Gastrocnemius medialis (tissue), 4 donors: ENCODE measurements at regions not wholly inside any gene's neighbourhood (a gene's known extent, or its start where the extent isn't known, plus 50 kb on each side); places are given as distances from the start of the nearest gene placed in this dataset.
A peak's percentile ranks its signal among the peaks of the same experiment; 100 is the strongest.
"Not testable (repeated sequence)": the region's sequence is repeated elsewhere in the genome, so short reads cannot be mapped to it uniquely, and the experiment has no call there.

ENCODE experiments used
- ATAC-seq, 2 donors: fragments of 150-250 bp; one replicate each; pipeline ENCODE4 v1.9.1; 2016
- DNase-seq, 2 donors: peaks; one replicate each; pipeline ENCODE4 v3.0.0-alpha.2; 2019
- H3K27ac ChIP-seq, 4 donors: fragments of 200-600 bp; sonication (generic); 1 replicate in 1 of 4; 2 replicates in 3 of 4; pipeline ENCODE4 v1.5.1; 2016 to 2018; ENCODE audit warnings: mild to moderate bottlenecking in 2 of 4, moderate library complexity in 1 of 4
- H3K27me3 ChIP-seq, 3 donors: fragments of 200-600 bp; sonication (generic) in 2 of 3; 1 replicate in 1 of 3; 2 replicates in 2 of 3; pipeline versions ENCODE4 v1.5.1 to v1.6.0; 2016 to 2019; ENCODE audit warnings: mild to moderate bottlenecking in 1 of 3, moderate library complexity in 1 of 3
- H3K36me3 ChIP-seq, 2 donors: fragments of 200-600 bp; sonication (generic) in 1 of 2; one replicate each; pipeline ENCODE4 v1.5.1; 2017 to 2018
- H3K4me1 ChIP-seq, 2 donors: fragments of 200-600 bp; sonication (generic) in 1 of 2; one replicate each; pipeline ENCODE4 v1.5.1; 2016 to 2017; ENCODE audit warnings: mild to moderate bottlenecking in 2 of 2
- H3K4me3 ChIP-seq, 4 donors: fragments of 200-600 bp; sonication (generic) in 3 of 4; 1 replicate in 1 of 4; 2 replicates in 3 of 4; pipeline ENCODE4 v1.5.1; 2016 to 2019; ENCODE audit warnings: mild to moderate bottlenecking in 2 of 4
- H3K9me3 ChIP-seq, 3 donors: fragments of 200-600 bp; sonication (generic) in 2 of 3; 1 replicate in 1 of 3; 2 replicates in 2 of 3; pipeline ENCODE4 v1.5.1; 2016 to 2019
- CTCF ChIP-seq, 5 experiments: fragments of 450-650 bp in 3 of 5; fragments of 200-600 bp in 2 of 5; sonication (generic) in 2 of 5; IDR thresholded peaks in 4 of 5; conservative IDR thresholded peaks in 1 of 5; 1 replicate in 4 of 5; 2 replicates in 1 of 5; pipeline ENCODE4 v1.5.1; 2016 to 2019; ENCODE audit warnings: antibody characterized with exemption in 5 of 5, mild to moderate bottlenecking in 3 of 5, moderate library complexity in 3 of 5
- POLR2A ChIP-seq, 2 donors: fragments of 450-650 bp; IDR thresholded peaks; one replicate each; pipeline ENCODE4 v1.6.1; 2017; ENCODE audit warnings: antibody characterized with exemption in 2 of 2, mild to moderate bottlenecking in 2 of 2, moderate library complexity in 2 of 2
- in situ Hi-C, 4 donors: fragments of 200-750 bp; cut with MboI; loops; one replicate each; pipeline versions ENCODE4 v1.15.0 to v1.8.0; 2017; ENCODE audit warnings: low sequenced_read_pairs in 4 of 4
- intact Hi-C: fragments of 100-400 bp; cut with DNase I; formaldehyde crosslinking; loops from one replicate; pipeline ENCODE4 v1.15.1; 2023; ENCODE audit warnings: low total_unique reads

DNA sequence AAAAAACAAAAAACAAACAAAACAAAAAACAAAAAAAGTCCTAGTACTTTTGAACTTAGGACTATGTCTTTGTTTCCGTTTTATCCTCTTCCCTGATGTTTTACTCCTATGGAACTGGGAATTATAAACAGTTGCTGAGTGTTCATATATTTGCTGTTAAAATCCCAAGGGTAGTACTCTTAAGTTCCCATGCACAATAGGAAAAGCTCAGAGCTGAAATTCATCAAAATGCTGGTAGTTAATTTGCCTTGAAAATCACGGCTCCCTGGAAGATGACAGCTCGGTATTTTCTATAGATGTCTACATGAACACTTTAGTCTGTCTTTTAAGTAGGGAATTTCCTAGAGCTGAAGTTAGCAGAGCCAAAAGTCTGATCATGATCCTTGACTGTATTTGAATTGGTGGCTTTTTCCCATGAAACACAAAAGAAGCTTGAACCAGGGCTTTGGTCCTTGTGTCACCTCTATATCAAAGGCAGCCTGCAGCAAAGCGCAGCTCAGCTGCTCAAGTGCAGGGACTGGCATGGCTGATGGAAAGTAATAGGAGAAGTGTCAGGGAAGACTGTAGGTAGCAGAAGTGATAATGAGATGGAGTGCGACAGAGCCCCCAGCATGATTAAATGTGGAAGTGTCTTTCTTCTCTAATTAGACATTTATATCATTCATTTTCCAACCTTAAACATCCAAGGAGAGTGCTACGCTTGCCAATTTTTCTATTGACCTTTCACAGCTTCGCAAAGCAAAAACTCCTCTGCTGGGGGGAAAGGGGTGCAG is 310.9 kb downstream of the TRIM36 start:
- Histone ChIP-seq H3K4me1 (no peaks in the 10 kb centered on the region), H3K27me3 (no peaks in the 10 kb centered on the region), H3K4me3 (no peak overlapping the region), H3K27ac (no peak overlapping the region), H3K9me3 (no peaks in the 10 kb centered on the region), H3K36me3 (no peaks in the 10 kb centered on the region)
- DNase-seq (no peak), ATAC-seq (no peak)
- intact Hi-C loops (no loop called here), in situ Hi-C loops (no loop called here)
- TF ChIP-seq POLR2A (IDR thresholded peaks at IDR 0.05): no peak

DNA sequence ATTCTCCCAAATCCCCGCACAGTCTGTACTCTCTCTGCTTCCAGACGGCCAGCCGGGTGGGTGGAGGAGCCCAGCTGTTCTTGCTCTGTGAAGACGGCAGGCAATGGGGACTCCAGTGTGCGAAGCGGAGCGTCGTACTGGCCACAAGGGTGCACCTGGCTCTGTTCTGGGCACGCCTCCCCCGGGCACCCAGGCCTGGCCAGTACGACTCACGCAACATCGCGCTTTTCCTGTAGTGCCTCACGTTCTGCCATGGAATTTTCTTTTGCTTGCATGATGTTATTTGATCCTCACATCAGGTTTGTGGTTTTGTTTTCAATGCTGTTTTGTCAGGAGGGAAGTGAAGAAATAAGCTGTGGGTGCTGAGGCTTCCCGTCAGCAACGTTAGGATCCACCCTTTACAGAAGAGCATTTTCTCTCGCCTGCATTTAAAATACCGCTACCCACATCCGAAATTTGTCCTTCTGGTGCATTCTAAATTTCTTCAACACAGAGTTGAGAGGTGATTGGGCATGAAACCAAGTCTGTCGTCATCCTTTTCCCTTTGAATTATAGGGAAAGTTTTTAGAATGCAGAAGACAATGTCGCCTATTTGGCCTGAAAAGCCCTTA is 311.7 kb downstream of the TRIM36 start:
- no peak for DNase-seq
- Histone ChIP-seq H3K27ac (no peak overlapping the region), H3K27me3 (no peaks in the 10 kb centered on the region), H3K36me3 (no peaks in the 10 kb centered on the region), H3K4me3 (peak overlapping the region in 1 of 4 donors; percentile 16), H3K4me1 (no peaks in the 10 kb centered on the region), H3K9me3 (no peaks in the 10 kb centered on the region)
- intact Hi-C loops (no loop called here), in situ Hi-C loops (no loop called here)
- no peak for TF ChIP-seq CTCF (IDR thresholded peaks at IDR 0.05 in 4 of 5, conservative IDR thresholded peaks at IDR 0.05 in 1 of 5)
- TF ChIP-seq POLR2A (IDR thresholded peaks at IDR 0.05): no peak
- peak in 1 of 2 donors; percentile 36 for ATAC-seq

DNA sequence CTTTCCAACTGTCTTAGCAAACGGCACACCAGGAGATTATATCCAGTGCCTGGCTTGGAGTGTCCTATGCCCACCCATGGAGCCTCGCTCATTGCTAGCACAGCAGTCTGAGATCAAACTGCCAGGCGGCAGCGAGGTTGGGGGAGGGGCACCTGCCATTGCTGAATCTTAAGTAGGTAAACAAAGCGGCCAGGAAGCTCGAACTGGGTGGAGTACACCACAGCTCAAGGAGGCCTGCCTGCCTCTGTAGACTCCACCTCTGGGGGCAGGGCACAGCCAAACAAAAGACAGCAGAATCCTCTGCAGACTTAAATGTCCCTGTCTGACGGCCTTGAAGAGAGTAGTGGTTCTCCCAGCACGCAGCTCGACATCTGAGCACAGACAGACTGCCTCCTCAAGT is 325.0 kb downstream of the TRIM36 start:
- not testable (repeated sequence) for ATAC-seq

GRCh38 chr5:114839360-114839759 is 330.3 kb downstream of the TRIM36 start:
- Histone ChIP-seq H3K27me3 (no peaks in the 10 kb centered on the region), H3K27ac (no peak overlapping the region), H3K4me1 (no peaks in the 10 kb centered on the region), H3K36me3 (no peaks in the 10 kb centered on the region), H3K9me3 (no peaks in the 10 kb centered on the region), H3K4me3 (no peak overlapping the region)
- in situ Hi-C loops: no loop called here
- no peak for ATAC-seq
- DNase-seq: no peak
- TF ChIP-seq CTCF (IDR thresholded peaks at IDR 0.05 in 4 of 5, conservative IDR thresholded peaks at IDR 0.05 in 1 of 5) (no peak), POLR2A (IDR thresholded peaks at IDR 0.05) (no peak)
- intact Hi-C loops: no loop called here

More for the DNA sequence above, 325.0 kb downstream of the TRIM36 start:
- in situ Hi-C loops, H3K4me1 ChIP-seq, intact Hi-C loops, DNase-seq, H3K4me3 ChIP-seq, H3K27me3 ChIP-seq, H3K9me3 ChIP-seq, H3K36me3 ChIP-seq, H3K27ac ChIP-seq: not testable (repeated sequence)

DNA sequence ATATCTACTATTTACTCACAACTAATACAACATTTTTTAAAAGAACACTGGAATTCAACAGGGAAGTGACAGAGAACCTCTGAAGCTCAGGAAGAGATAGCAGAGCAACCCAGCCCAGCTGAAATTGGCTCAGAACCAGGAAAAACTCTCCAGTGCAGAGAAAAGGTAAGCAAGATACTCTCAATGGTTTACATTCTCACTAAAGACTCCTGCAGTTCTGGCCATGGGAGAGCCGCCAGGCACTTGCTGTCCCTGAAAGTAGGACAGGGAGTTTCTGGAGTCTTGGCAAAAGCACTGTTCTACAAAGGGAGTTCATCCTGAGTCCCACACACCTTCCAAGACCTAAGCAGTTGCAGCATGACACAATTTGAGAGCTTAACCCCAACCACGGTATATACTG is 330.8 kb downstream of the TRIM36 start:
- DNase-seq (no peak), ATAC-seq (no peak)
- H3K4me3 ChIP-seq: no peak overlapping the region
- TF ChIP-seq CTCF (IDR thresholded peaks at IDR 0.05 in 4 of 5, conservative IDR thresholded peaks at IDR 0.05 in 1 of 5): no peak
- no peak for TF ChIP-seq POLR2A (IDR thresholded peaks at IDR 0.05)
- H3K9me3 ChIP-seq: no peaks in the 10 kb centered on the region
- in situ Hi-C loops: no loop called here
- intact Hi-C loops: no loop called here
- no peaks in the 10 kb centered on the region for H3K27me3 ChIP-seq
- no peak overlapping the region for H3K27ac ChIP-seq
- no peaks in the 10 kb centered on the region for H3K4me1 ChIP-seq
- no peaks in the 10 kb centered on the region for H3K36me3 ChIP-seq
